OCI-M1 (cell line): ENCODE measurements at regions not wholly inside any gene's neighbourhood (a gene's known extent, or its start where the extent isn't known, plus 50 kb on each side); places are given as distances from the start of the nearest gene placed in this dataset.

Experiments used
- DNase-seq: peaks from one replicate; lab custom pipeline; 2025; lab: John Stamatoyannopoulos, UW

GRCh38 chr6:145159921-145160320 lies 575.4 kb downstream of the EPM2A start:
- no peak for DNase-seq

GRCh38 chr6:145161501-145161900 lies 573.8 kb downstream of the EPM2A start:
- DNase-seq, result no peak

- no peak for DNase-seq
Observed at GRCh38 chr6:145169726-145170224, 565.5 kb downstream of the EPM2A start.

- DNase-seq, result no peak
Observed at GRCh38 chr6:145175470-145175869, 559.9 kb downstream of the EPM2A start.

- no peak for DNase-seq
Observed at GRCh38 chr6:145178391-145178790, 556.9 kb downstream of the EPM2A start.

- no peak for DNase-seq
Observed at GRCh38 chr6:145187491-145188206, 547.7 kb downstream of the EPM2A start.

GRCh38 chr6:145189836-145190235 lies 545.5 kb downstream of the EPM2A start:
- no peak for DNase-seq

GRCh38 chr6:145194389-145194788 lies 540.9 kb downstream of the EPM2A start:
- DNase-seq, result no peak

- DNase-seq, result no peak
Observed at GRCh38 chr6:145199961-145200360, 535.4 kb downstream of the EPM2A start.

- DNase-seq, result no peak
Observed at GRCh38 chr6:145204301-145204700, 531.0 kb downstream of the EPM2A start.

GRCh38 chr6:145206247-145206907 lies 528.9 kb downstream of the EPM2A start:
- no peak for DNase-seq

- no peak for DNase-seq
Observed at GRCh38 chr6:145208474-145208873, 526.8 kb downstream of the EPM2A start.

GRCh38 chr6:145209272-145209671 lies 526.0 kb downstream of the EPM2A start:
- no peak for DNase-seq

- DNase-seq, result no peak
Observed at GRCh38 chr6:145212813-145213212, 522.5 kb downstream of the EPM2A start.

GRCh38 chr6:145213614-145214013 lies 521.7 kb downstream of the EPM2A start:
- DNase-seq, result no peak

GRCh38 chr6:145214570-145214969 lies 520.8 kb downstream of the EPM2A start:
- peak; percentile 76 for DNase-seq

- DNase-seq, result no peak
Observed at GRCh38 chr6:145224450-145224849, 510.9 kb downstream of the EPM2A start.

- no peak for DNase-seq
Observed at GRCh38 chr6:145225500-145225899, 509.8 kb downstream of the EPM2A start.

GRCh38 chr6:145227593-145227992 lies 507.7 kb downstream of the EPM2A start:
- DNase-seq, result no peak

- DNase-seq, result no peak
Observed at GRCh38 chr6:145228962-145229582, 506.2 kb downstream of the EPM2A start.

GRCh38 chr6:145233955-145234354 lies 501.4 kb downstream of the EPM2A start:
- no peak for DNase-seq

GRCh38 chr6:145235207-145235606 lies 500.1 kb downstream of the EPM2A start:
- no peak for DNase-seq

- no peak for DNase-seq
Observed at GRCh38 chr6:145238787-145239186, 496.5 kb downstream of the EPM2A start.
